ENCODE measurements at regions not wholly inside any gene's neighbourhood (a gene's known extent, or its start where the extent isn't known, plus 50 kb on each side); places are given as distances from the start of the nearest gene placed in this dataset.

DNA sequence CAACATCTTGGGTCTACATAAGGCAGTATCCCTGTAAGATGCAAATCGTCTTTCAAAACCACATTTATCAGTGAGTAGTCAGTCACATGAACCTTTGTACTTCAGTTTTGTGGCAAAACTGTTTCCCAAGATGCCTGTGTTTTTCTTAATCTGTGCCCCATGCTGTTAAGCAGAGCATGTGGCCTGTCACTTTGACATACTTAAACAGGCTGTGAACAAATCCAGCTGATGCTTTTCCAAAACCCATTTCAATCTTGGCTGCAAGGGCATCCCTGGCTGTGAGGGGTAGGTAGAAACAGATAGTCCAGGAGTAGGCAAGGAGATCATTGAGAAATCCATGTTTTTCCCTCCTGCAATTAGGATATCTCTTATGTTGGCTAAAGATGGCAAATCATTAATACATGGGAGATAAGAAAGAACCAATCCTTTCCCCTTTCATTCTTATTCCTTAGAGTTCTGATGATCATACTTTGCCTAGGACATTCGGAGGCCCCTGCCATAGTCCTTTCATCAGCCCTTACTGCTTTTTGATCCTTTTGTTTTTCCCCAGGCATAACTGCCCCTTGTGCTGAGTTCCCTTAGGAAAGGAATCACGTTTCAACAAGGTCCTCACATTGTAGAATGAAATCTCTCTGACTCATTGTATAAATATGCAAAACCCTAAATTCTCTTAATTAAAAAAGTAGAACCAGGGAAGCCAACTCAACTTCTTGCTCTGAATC lies 121.1 kb upstream of the EEA1 start:
- DNase-seq (no peak), ATAC-seq (no peak)
- Histone ChIP-seq H3K27ac (no peak overlapping the region), H3K4me1 (no peaks in the 10 kb centered on the region), H3K27me3 (no peaks in the 10 kb centered on the region), H3K36me3 (no peaks in the 10 kb centered on the region), H3K4me3 (no peak overlapping the region), H3K9me3 (no peaks in the 10 kb centered on the region)
- intact Hi-C loops (cut with DNase I) = no loop called here
- TF ChIP-seq, protein P1, sequence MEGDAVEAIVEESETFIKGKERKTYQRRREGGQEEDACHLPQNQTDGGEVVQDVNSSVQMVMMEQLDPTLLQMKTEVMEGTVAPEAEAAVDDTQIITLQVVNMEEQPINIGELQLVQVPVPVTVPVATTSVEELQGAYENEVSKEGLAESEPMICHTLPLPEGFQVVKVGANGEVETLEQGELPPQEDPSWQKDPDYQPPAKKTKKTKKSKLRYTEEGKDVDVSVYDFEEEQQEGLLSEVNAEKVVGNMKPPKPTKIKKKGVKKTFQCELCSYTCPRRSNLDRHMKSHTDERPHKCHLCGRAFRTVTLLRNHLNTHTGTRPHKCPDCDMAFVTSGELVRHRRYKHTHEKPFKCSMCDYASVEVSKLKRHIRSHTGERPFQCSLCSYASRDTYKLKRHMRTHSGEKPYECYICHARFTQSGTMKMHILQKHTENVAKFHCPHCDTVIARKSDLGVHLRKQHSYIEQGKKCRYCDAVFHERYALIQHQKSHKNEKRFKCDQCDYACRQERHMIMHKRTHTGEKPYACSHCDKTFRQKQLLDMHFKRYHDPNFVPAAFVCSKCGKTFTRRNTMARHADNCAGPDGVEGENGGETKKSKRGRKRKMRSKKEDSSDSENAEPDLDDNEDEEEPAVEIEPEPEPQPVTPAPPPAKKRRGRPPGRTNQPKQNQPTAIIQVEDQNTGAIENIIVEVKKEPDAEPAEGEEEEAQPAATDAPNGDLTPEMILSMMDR (IDR thresholded peaks at IDR 0.05) = no peak

DNA sequence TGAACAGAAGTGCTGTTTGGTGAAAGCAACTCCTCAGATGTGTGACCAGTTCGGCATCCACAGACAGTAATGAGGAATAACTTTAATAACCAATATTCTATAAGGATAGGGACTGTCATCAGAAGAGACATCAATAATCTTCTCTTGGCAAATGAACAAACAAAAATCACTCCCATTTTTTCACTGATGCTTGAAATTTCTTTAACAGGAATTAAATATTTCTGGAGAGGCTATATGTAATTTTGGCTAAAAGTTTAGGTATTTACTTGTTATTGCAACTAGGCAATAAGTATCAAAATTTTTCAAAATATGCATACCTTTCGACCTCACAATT lies 121.6 kb upstream of the EEA1 start:
- Histone ChIP-seq H3K4me3 (no peak overlapping the region), H3K27ac (no peak overlapping the region), H3K4me1 (no peaks in the 10 kb centered on the region), H3K9me3 (no peaks in the 10 kb centered on the region), H3K36me3 (no peaks in the 10 kb centered on the region), H3K27me3 (no peaks in the 10 kb centered on the region)
- ATAC-seq (no peak), DNase-seq (no peak)
- intact Hi-C loops (cut with DNase I) = no loop called here
- TF ChIP-seq, protein P1 (IDR thresholded peaks at IDR 0.05) = no peak

DNA sequence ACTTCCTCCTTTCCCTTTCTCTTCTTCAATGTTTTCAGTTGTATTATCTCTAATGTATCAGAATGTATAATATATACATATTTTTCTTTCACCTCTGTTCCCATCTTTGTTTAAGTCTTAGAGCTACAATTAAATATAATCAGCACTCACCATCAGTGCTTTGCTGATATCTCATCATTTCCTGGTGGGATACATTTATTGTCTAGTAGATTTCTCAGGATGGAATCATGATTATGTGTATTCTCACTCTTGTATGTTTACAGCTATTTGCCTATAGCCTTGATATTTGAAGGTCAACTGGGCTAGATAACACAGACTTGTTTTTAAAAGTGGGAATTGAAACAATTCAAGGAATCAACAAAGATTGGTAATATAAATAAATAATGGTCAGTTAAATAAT lies 124.9 kb upstream of the EEA1 start:
- TF ChIP-seq, protein P1 (IDR thresholded peaks at IDR 0.05) = no peak
- no peak overlapping the region for H3K4me3 ChIP-seq
- no peak for ATAC-seq

DNA sequence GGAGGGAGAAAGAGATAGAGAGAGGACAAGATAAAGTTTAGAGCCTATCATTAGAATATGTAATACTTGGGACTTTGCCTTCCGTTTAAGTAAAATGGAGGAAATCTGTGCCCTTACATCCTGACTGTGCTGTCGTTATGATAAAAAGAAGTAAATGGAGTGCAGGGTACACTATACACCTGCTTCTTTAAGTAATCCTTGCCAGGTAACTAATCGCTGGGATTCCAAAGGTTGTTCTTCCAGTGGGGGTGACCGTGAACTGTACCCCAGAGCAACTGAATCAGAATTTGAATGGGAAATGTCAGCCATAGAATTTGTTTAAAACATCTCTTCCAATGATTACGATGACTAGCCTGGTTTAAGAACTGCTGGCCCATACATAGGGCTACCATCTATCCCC lies 126.1 kb upstream of the EEA1 start:
- intact Hi-C loops (cut with DNase I) = no loop called here
- ATAC-seq = no peak
- H3K36me3 ChIP-seq = no peaks in the 10 kb centered on the region
- H3K9me3 ChIP-seq = no peaks in the 10 kb centered on the region
- H3K4me3 ChIP-seq = no peak overlapping the region
- TF ChIP-seq, protein P1 (IDR thresholded peaks at IDR 0.05) = no peak
- no peaks in the 10 kb centered on the region for H3K27me3 ChIP-seq
- no peaks in the 10 kb centered on the region for H3K4me1 ChIP-seq
- no peak for DNase-seq
- no peak overlapping the region for H3K27ac ChIP-seq

More for the DNA sequence above, 124.9 kb upstream of the EEA1 start:
- Histone ChIP-seq H3K4me1 (no peaks in the 10 kb centered on the region), H3K9me3 (no peaks in the 10 kb centered on the region), H3K27me3 (no peaks in the 10 kb centered on the region), H3K36me3 (no peaks in the 10 kb centered on the region), H3K27ac (no peak overlapping the region)
- intact Hi-C loops (cut with DNase I) = no loop called here
- no peak for DNase-seq

DNA sequence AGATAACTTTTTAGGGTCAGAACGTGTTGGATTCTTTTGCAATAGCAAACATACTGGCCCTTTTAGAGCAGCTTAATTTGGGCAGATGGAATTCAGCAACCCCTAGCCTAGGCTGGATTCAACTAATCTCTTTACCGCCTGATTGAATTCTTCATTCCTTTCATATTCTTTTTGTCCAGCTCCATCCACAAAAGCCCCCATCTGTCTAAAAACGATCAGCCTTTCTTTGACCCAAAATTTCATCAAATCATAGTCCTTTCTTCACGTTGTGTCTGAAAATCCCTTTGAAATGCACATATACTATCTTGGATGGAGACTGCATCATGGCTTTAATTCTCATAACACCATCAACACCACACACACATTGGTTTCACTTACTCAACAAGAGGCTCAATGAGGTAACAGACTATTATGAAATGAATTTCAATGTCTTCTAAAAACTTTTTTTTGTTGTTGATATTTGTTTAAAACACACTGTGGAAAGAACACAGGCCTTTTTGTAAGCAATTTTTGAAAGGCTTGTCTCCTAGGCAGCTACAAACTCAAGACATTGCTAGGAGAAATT lies 128.0 kb upstream of the EEA1 start:
- Histone ChIP-seq H3K4me1 (peaks cover 12% of the 10 kb centered on the region), H3K27ac (no peak overlapping the region), H3K36me3 (no peaks in the 10 kb centered on the region), H3K9me3 (no peaks in the 10 kb centered on the region), H3K27me3 (no peaks in the 10 kb centered on the region), H3K4me3 (no peak overlapping the region)
- DNase-seq (no peak), ATAC-seq (no peak)
- intact Hi-C loops (cut with DNase I) = no loop called here
- TF ChIP-seq, protein P1 (IDR thresholded peaks at IDR 0.05) = no peak

All from upper lobe of right lung (tissue), 1 donor.